GM12878 (cell line): ENCODE measurements at regions not wholly inside any gene's neighbourhood (a gene's known extent, or its start where the extent isn't known, plus 50 kb on each side); places are given as distances from the start of the nearest gene placed in this dataset.

ENCODE experiments used
- ATAC-seq: fragments of 200-7000 bp; cut with Tn5 transposase; 3 replicates; pipeline ENCODE4 v1.9.1; 2020; ENCODE audit warnings: mild to moderate bottlenecking, moderate library complexity
- BruUV-seq: library from RNA; stranded (reverse); fragments of 400-500 nt; replicated peaks from 2 replicates; lab custom pipeline; 2021; lab: Mats Ljungman, UMichigan
- CTCF ChIA-PET: fragments of 300-600 bp; sonication (Branson Sonifier 250); formaldehyde crosslinking; extraction: SDS; loops from one replicate; lab custom pipeline; 2021; ENCODE audit warnings: inconsistent platforms; lab: Yijun Ruan, JAX
- POLR2A ChIA-PET: fragments of 350-600 bp; formaldehyde crosslinking; extraction: SDS; loops from one replicate; lab custom pipeline; 2021; ENCODE audit warnings: inconsistent platforms; lab: Charles Lee
- RAD21 ChIA-PET: fragments of 300-600 bp; sonication (Branson Sonifier 250); formaldehyde crosslinking; loops from one replicate; lab custom pipeline; 2023; ENCODE audit warnings: antibody characterized with exemption; ENCODE audit not compliant: unreplicated experiment; lab: Charles Lee
- SMC1A ChIA-PET: fragments of 300-600 bp; sonication (Branson Sonifier 250); formaldehyde crosslinking; loops from one replicate; lab custom pipeline; 2023; ENCODE audit not compliant: unreplicated experiment, uncharacterized antibody; lab: Charles Lee
- DNase-seq: peaks from one replicate; pipeline ENCODE4 v3.0.0-alpha.2; 2011; ENCODE audit warnings: low read depth, low spot score
- FAIRE-seq: peaks from 3 replicates; lab custom pipeline; 2011; peaks lifted over from hg19 to GRCh38; lab: Jason Lieb, UNC
- H2AFZ ChIP-seq: 2 replicates; pipeline ENCODE4 v1.6.0; 2011; ENCODE audit warnings: low read depth, low read length, control low read depth; ENCODE audit not compliant: control insufficient read depth
- H3K27ac ChIP-seq: 2 replicates; pipeline ENCODE4 v1.5.1; 2011; ENCODE audit warnings: control low read depth; ENCODE audit not compliant: control insufficient read depth, insufficient read depth
- H3K27me3 ChIP-seq, 2 experiments: replicated peaks in 1 of 2; 2 replicates each; pipeline versions ENCODE4 v1.6.0 to v1.6.1; 2011; ENCODE audit warnings: low read length in 1 of 2; ENCODE audit not compliant: control insufficient read depth in 2 of 2, insufficient read depth in 2 of 2
- H3K36me3 ChIP-seq, 2 experiments: 2 replicates each; pipeline ENCODE4 v1.5.1; 2011; ENCODE audit warnings: low read length in 1 of 2; ENCODE audit not compliant: control insufficient read depth in 2 of 2, insufficient read depth in 2 of 2
- H3K4me1 ChIP-seq: 2 replicates; pipeline ENCODE4 v1.6.1; 2011; ENCODE audit warnings: mild to moderate bottlenecking, low read length, moderate library complexity, mixed read lengths; ENCODE audit not compliant: control insufficient read depth, insufficient read depth
- H3K4me2 ChIP-seq: 2 replicates; pipeline ENCODE4 v1.6.0; 2011; ENCODE audit warnings: control low read depth; ENCODE audit not compliant: control insufficient read depth, insufficient read depth
- H3K4me3 ChIP-seq: fragments of 200-600 bp; sonication (generic); 2 replicates; pipeline ENCODE4 v1.5.1; 2016
- H3K79me2 ChIP-seq: 2 replicates; pipeline ENCODE4 v1.6.0; 2011; ENCODE audit warnings: low read length; ENCODE audit not compliant: control insufficient read depth, insufficient read depth
- H3K9ac ChIP-seq: 2 replicates; pipeline ENCODE4 v1.8.0; 2011; ENCODE audit warnings: low read length, control low read depth, mixed read lengths; ENCODE audit not compliant: control insufficient read depth, insufficient read depth
- H3K9me3 ChIP-seq: replicated peaks from 3 replicates; pipeline ENCODE4 v1.5.1; 2011; ENCODE audit warnings: mild to moderate bottlenecking, low read length; ENCODE audit not compliant: control insufficient read depth, insufficient read depth
- H4K20me1 ChIP-seq: 2 replicates; pipeline ENCODE4 v1.6.0; 2011; ENCODE audit not compliant: control insufficient read depth, insufficient read depth
- CBFB ChIP-seq: IDR thresholded peaks from 2 replicates; pipeline ENCODE4 v1.6.1; 2016; ENCODE audit warnings: antibody characterized with exemption, low read depth
- CHD2 ChIP-seq: IDR thresholded peaks from 2 replicates; pipeline ENCODE4 v1.6.1; 2011; ENCODE audit warnings: low read depth, low read length, improper control_type of control experiment, borderline replicate concordance
- CUX1 ChIP-seq: IDR thresholded peaks from 2 replicates; pipeline ENCODE4 v1.6.1; 2012; ENCODE audit warnings: improper control_type of control experiment, low read depth, low read length; ENCODE audit not compliant: insufficient replicate concordance
- DPF2 ChIP-seq: fragments of 450-650 bp; IDR thresholded peaks from 2 replicates; pipeline ENCODE4 v1.6.1; 2017; ENCODE audit warnings: mild to moderate bottlenecking
- IRF3 ChIP-seq: fragments of 450-650 bp; IDR thresholded peaks from 2 replicates; pipeline ENCODE4 v1.6.1; 2014; ENCODE audit warnings: mild to moderate bottlenecking
- KAT2A ChIP-seq: conservative IDR thresholded peaks from 2 replicates; pipeline ENCODE4 v1.6.1; 2011; ENCODE audit warnings: low read depth, low read length; ENCODE audit not compliant: control insufficient read depth
- MTA2 ChIP-seq: fragments of 450-650 bp; IDR thresholded peaks from 2 replicates; pipeline ENCODE4 v1.6.1; 2016; ENCODE audit warnings: low read depth, mild to moderate bottlenecking, moderate library complexity
- NRF1 ChIP-seq: conservative IDR thresholded peaks from 2 replicates; pipeline ENCODE4 v1.6.1; 2011; ENCODE audit warnings: mild to moderate bottlenecking, low read depth, low read length, improper control_type of control experiment
- RELB ChIP-seq: fragments of 450-650 bp; IDR thresholded peaks from 2 replicates; pipeline ENCODE4 v1.6.1; 2017; ENCODE audit warnings: low read depth, mild to moderate bottlenecking, moderate library complexity
- SMARCA5 ChIP-seq: fragments of 450-650 bp; IDR thresholded peaks from 2 replicates; pipeline ENCODE4 v1.6.1; 2017; ENCODE audit warnings: mild to moderate bottlenecking
- YY1 ChIP-seq: IDR thresholded peaks from 2 replicates; pipeline ENCODE4 v1.6.1; 2011; ENCODE audit warnings: low read depth, mild to moderate bottlenecking, low read length
- ZSCAN29 ChIP-seq: fragments of 450-650 bp; IDR thresholded peaks from 2 replicates; pipeline ENCODE4 v1.6.1; 2017; ENCODE audit warnings: mild to moderate bottlenecking, moderate library complexity
- WGBS: methylation state at CpG from one replicate; pipeline ENCODE4 v1.1.6; 2016; ENCODE audit warnings: low lambda C conversion rate; ENCODE audit not compliant: insufficient replicate concordance, insufficient coverage; ENCODE audit errors: missing lambda C conversion rate; 5-methylcytosine and 5-hydroxymethylcytosine counted together
- in situ Hi-C: fragments of 300-500 bp; cut with MboI; formaldehyde crosslinking; loops from 9 replicates; pipeline ENCODE4 v1.14.3; 2018; ENCODE audit warnings: mixed read lengths
- intact Hi-C: fragments of 100-400 bp; cut with micrococcal nuclease; formaldehyde crosslinking; loops from one replicate; pipeline ENCODE4 v1.14.2; 2022; ENCODE audit not compliant: unreplicated experiment
- TF ChIP-seq, protein P1 (sequence below): fragments of 450-650 bp; IDR thresholded peaks from 2 replicates; pipeline ENCODE4 v1.6.1; 2017; ENCODE audit warnings: mild to moderate bottlenecking, low read depth, inconsistent platforms; ENCODE audit not compliant: poor library complexity, severe bottlenecking

- no peaks in the 10 kb centered on the region for H3K36me3 ChIP-seq
- in situ Hi-C loops: no loop called here
- 22% methylated on average over 8 of the region's 8 CpGs for WGBS
- DNase-seq (no peak), FAIRE-seq (no peak), ATAC-seq (no peak)
- ChIA-PET SMC1A (interaction anchor here (1.2 kb wide), 1 partner anchor 76 kb away, joined by 3 read pairs; no protein-coding TSS in a partner anchor), POLR2A (no interaction called here), RAD21 (no interaction called here), CTCF (no interaction called here)
- intact Hi-C loops: no loop called here
- no peaks in the 10 kb centered on the region for H3K79me2 ChIP-seq
- no peaks in the 10 kb centered on the region for H4K20me1 ChIP-seq
- no TSS peak for BruUV-seq
- no peak overlapping the region for H3K27ac ChIP-seq
- no peaks in the 10 kb centered on the region for H3K4me1 ChIP-seq
- H2AFZ ChIP-seq: no peak overlapping the region
- no peak overlapping the region for H3K4me3 ChIP-seq
- no peak overlapping the region for H3K4me2 ChIP-seq
- no peak overlapping the region for H3K9ac ChIP-seq
- no peaks in the 10 kb centered on the region for H3K27me3 ChIP-seq
- no peaks in the 10 kb centered on the region for H3K9me3 ChIP-seq
- no peak for TF ChIP-seq IRF3
- no peak for TF ChIP-seq RELB
- TF ChIP-seq NRF1: no peak
- TF ChIP-seq YY1: no peak
- TF ChIP-seq KAT2A: no peak
- TF ChIP-seq ZSCAN29: no peak
- TF ChIP-seq CHD2: no peak
- TF ChIP-seq DPF2: no peak
- no peak for TF ChIP-seq CBFB
- TF ChIP-seq, protein P1, sequence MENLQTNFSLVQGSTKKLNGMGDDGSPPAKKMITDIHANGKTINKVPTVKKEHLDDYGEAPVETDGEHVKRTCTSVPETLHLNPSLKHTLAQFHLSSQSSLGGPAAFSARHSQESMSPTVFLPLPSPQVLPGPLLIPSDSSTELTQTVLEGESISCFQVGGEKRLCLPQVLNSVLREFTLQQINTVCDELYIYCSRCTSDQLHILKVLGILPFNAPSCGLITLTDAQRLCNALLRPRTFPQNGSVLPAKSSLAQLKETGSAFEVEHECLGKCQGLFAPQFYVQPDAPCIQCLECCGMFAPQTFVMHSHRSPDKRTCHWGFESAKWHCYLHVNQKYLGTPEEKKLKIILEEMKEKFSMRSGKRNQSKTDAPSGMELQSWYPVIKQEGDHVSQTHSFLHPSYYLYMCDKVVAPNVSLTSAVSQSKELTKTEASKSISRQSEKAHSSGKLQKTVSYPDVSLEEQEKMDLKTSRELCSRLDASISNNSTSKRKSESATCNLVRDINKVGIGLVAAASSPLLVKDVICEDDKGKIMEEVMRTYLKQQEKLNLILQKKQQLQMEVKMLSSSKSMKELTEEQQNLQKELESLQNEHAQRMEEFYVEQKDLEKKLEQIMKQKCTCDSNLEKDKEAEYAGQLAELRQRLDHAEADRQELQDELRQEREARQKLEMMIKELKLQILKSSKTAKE: no peak
- TF ChIP-seq CUX1: no peak
- no peak for TF ChIP-seq MTA2
- no peak for TF ChIP-seq SMARCA5
Observed at GRCh38 chr20:60132162-60132826, 174.1 kb downstream of the CDH26 start.
